DND-41 (cell line): ENCODE measurements at regions not wholly inside any gene's neighbourhood (a gene's known extent, or its start where the extent isn't known, plus 50 kb on each side); places are given as distances from the start of the nearest gene placed in this dataset.

Experiments used
- CTCF ChIP-seq: IDR thresholded peaks from 2 replicates; pipeline ENCODE4 v1.5.1; 2012; ENCODE audit warnings: borderline replicate concordance, low read length, moderate library complexity, mild to moderate bottlenecking; ENCODE audit not compliant: poor library complexity, severe bottlenecking; ENCODE audit errors: extremely low read depth
- EZH2 ChIP-seq: IDR thresholded peaks from 3 replicates; pipeline ENCODE4 v1.6.1; 2012; ENCODE audit warnings: borderline replicate concordance, low read depth, mild to moderate bottlenecking, moderate library complexity, low read length, inconsistent platforms; ENCODE audit not compliant: severe bottlenecking

GRCh38 chr4:13992975-13993520, 365.5 kb upstream of the BOD1L1 start:
- TF ChIP-seq CTCF (no peak), EZH2 (no peak)
